Fibroblast of skin of back (primary cell): ENCODE measurements at regions not wholly inside any gene's neighbourhood (a gene's known extent, or its start where the extent isn't known, plus 50 kb on each side); places are given as distances from the start of the nearest gene placed in this dataset.

Source experiments
- DNase-seq: peaks from one replicate; pipeline ENCODE4 v3.0.0-alpha.2; 2013

- no peak for DNase-seq
These were observed 1045.8 kb downstream of the CNTNAP5 start for GRCh38 chr2:125070726-125071505.

- no peak for DNase-seq
These were observed 1048.4 kb downstream of the CNTNAP5 start for GRCh38 chr2:125073440-125073839.

- DNase-seq, result no peak
These were observed 1060.8 kb downstream of the CNTNAP5 start for GRCh38 chr2:125085904-125086303.

GRCh38 chr2:125086313-125087184 is 1061.5 kb downstream of the CNTNAP5 start:
- DNase-seq, result no peak

- DNase-seq, result no peak
These were observed 1067.4 kb downstream of the CNTNAP5 start for GRCh38 chr2:125092276-125093009.

GRCh38 chr2:125095826-125096225 is 1070.7 kb downstream of the CNTNAP5 start:
- no peak for DNase-seq

- no peak for DNase-seq
These were observed 1081.6 kb downstream of the CNTNAP5 start for GRCh38 chr2:125106710-125107109.

- DNase-seq, result no peak
These were observed 1082.4 kb downstream of the CNTNAP5 start for GRCh38 chr2:125107446-125107845.

- no peak for DNase-seq
These were observed 1083.2 kb downstream of the CNTNAP5 start for GRCh38 chr2:125108251-125108650.

GRCh38 chr2:125125902-125126301 is 1100.8 kb downstream of the CNTNAP5 start:
- DNase-seq, result no peak

GRCh38 chr2:125160947-125161346 is 1135.9 kb downstream of the CNTNAP5 start:
- no peak for DNase-seq

GRCh38 chr2:125167152-125167551 is 1142.1 kb downstream of the CNTNAP5 start:
- no peak for DNase-seq

- DNase-seq, result peak; percentile 71
These were observed 1142.7 kb downstream of the CNTNAP5 start for GRCh38 chr2:125167820-125168219.

GRCh38 chr2:125168442-125168841 is 1143.4 kb downstream of the CNTNAP5 start:
- DNase-seq, result no peak

GRCh38 chr2:125169022-125169763 is 1144.1 kb downstream of the CNTNAP5 start:
- DNase-seq, result peak; percentile 16

GRCh38 chr2:125169764-125170146 is 1144.7 kb downstream of the CNTNAP5 start:
- DNase-seq, result no peak

- no peak for DNase-seq
These were observed 1147.1 kb downstream of the CNTNAP5 start for GRCh38 chr2:125172181-125172580.

GRCh38 chr2:125175415-125175814 is 1150.3 kb downstream of the CNTNAP5 start:
- no peak for DNase-seq

- no peak for DNase-seq
These were observed 1160.7 kb downstream of the CNTNAP5 start for GRCh38 chr2:125185691-125186270.

- DNase-seq, result no peak
These were observed 1182.3 kb downstream of the CNTNAP5 start for GRCh38 chr2:125207431-125207830.

- no peak for DNase-seq
These were observed 1191.2 kb downstream of the CNTNAP5 start for GRCh38 chr2:125216321-125216720.

GRCh38 chr2:125224188-125224587 is 1199.1 kb downstream of the CNTNAP5 start:
- DNase-seq, result no peak
